Fibroblast of skin of right biceps (primary cell): ENCODE measurements at regions not wholly inside any gene's neighbourhood (a gene's known extent, or its start where the extent isn't known, plus 50 kb on each side); places are given as distances from the start of the nearest gene placed in this dataset.

Experiments
- DNase-seq: peaks from one replicate; pipeline ENCODE4 v3.0.0-alpha.2; 2013

DNA sequence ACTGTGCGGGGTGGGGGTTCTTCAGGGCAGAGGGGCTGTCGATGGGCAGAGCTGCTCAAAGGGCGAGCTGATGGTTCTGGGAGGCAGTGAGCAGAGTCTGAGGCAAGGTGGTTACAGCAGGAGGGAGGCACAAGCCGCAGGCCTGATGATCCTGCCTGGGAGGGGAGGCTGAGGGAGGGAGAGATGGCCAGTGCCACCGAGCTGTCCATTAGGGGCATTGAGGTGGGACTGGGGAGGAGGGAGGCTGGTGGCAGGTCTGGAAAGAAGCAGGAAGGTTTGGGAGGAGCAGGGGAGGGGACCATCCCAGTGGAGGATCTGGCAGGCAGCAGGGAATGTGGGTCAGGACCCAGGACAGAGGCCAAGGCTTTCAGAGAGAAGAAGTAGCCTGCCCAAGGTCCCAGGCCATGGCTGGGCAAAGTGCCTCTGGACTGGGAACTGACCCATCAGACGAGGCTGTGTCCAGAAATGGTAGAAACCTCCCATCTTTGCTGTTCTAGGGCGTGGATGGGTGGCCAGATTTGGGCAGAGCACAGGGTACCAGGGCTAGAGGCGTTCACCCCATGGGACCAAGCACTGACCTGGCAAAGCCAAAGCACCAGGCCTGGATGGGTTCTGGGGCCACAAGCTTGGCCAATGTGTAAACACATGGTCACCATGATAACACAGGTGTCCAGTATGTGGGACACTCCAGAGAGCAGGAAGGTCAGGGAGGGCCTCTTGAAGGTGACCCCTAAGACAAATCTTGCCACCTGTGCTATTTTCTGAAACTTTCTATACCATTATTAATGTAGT is 55.5 kb downstream of the INHBB start:
- DNase-seq = no peak

- no peak for DNase-seq
Observed at GRCh38 chr2:120402067-120402433, 56.1 kb downstream of the INHBB start.

DNA sequence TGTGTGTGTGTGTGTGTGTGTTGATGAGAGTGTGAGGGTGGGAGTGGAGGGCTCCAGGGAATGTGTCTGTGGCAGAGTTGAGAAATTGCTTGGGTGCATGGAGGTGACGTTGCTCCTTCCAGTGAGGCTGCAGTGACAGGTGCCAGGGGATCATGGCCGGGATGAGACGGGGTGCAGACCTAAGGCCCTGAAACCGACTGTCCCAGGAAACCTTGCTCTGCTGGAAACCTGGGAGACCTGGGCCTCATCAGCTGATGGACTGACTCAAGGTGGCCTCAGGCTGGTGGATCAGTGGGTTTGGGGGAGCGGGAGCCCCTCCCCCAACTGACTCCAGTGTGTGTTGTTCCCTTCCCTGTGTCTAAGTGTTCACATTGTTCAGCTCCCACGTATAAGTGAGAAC is 56.6 kb downstream of the INHBB start:
- no peak for DNase-seq

DNA sequence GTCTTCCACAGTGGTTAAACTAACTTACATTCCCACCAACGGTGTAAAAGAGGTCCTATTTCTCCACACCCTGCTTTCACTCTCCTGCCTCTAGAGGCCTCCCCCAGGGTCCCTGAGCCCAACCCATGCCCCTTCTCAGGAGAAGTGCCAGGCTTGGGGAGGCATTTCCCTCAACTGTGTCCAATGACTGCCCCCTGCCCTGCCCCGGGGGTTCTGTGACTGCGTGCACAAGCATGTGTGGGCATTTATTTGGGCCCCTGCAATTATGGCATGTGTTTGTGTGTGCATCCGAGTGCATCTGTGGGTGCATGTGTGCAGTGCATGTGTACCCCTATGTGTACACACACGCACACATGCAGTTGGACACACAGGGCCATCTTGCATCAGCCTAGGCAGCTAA is 57.3 kb downstream of the INHBB start:
- DNase-seq = no peak

- peak; percentile 19 for DNase-seq
Observed at GRCh38 chr2:120403676-120404075, 57.7 kb downstream of the INHBB start.

DNA sequence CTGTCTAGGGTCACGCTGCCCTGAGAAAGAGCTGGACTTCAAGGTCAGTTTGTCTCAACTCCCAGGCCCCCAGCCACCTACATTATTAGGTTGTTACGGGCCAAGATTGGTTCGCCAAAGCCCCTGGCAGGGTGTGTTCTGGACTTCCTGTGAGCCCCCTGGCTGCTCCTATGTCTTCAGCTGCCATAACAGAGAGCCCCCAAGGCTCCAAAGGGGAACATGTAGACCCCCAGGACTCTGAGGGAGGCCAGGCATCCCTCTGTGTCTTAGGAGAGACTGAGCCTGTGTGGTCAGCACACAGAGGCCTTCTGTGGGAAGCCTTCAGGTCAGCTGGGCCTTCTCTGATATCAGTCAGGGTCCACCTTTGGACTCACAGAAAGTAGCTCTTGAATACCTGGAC is 58.3 kb downstream of the INHBB start:
- no peak for DNase-seq

- DNase-seq = no peak
Observed at GRCh38 chr2:120404941-120405758, 59.2 kb downstream of the INHBB start.

- DNase-seq = no peak
Observed at GRCh38 chr2:120405759-120406099, 59.8 kb downstream of the INHBB start.

GRCh38 chr2:120406566-120406965 is 60.6 kb downstream of the INHBB start:
- no peak for DNase-seq

- DNase-seq = no peak
Observed at GRCh38 chr2:120410487-120410886, 64.6 kb downstream of the INHBB start.

DNA sequence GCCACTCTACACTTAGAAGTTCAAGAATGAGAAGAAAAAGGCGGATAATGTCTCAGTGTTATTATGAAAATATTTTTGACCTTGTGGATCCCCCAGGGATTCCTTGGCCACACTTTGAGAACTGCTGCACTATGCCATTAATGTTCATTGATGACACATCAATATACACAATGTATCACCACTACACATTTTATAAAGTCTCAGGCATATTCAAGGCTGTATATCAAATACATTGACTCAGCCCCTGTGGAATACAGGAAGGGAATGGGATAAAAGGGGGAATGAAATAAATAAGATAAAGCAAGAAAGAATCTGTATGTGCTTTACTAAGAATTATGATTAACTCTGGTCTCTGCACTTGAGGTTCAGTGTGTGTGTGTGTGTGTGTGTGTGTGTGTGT is 69.1 kb downstream of the INHBB start:
- no peak for DNase-seq

- DNase-seq = no peak
Observed at GRCh38 chr2:120415728-120416509, 70.0 kb downstream of the INHBB start.

GRCh38 chr2:120418174-120418787 is 72.3 kb downstream of the INHBB start:
- no peak for DNase-seq

DNA sequence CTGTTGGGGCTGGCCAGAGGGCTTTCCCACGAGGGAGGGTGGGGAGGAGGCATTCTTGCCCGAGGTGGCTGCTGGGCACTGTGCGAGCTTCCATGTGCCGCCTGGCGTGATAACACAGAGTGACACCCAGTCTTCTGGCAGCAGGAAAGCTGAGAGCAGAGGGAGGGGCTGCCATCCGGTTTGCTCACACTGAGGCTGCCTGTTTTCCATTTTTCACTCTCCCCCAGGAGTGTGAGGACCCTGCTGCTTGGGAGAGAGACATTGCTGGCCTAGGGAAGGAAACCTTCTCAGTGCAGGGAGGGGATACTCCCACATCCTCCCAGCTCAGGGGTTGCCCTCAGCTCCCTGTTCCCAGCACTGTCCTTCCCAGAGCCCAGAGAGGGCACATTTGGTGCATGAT is 73.1 kb downstream of the INHBB start:
- no peak for DNase-seq

DNA sequence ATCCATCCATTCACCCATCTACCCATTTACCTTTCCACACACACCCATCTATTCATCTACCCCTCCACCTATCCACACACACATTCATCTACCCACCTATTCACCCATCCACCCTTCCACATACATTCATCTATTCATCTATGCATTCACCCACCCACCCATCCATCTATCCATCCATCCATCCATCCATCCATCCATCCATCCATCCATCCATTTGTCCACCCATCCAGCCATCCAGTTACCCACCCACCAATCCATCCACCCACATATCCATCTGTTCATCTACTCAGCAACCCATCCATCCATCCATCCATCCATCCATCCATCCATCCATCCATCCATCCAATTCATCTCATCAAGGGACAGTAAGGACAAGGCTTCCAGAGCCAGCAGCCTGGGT is 74.0 kb downstream of the INHBB start:
- no peak for DNase-seq

- DNase-seq = no peak
Observed at GRCh38 chr2:120421126-120421829, 75.3 kb downstream of the INHBB start.

DNA sequence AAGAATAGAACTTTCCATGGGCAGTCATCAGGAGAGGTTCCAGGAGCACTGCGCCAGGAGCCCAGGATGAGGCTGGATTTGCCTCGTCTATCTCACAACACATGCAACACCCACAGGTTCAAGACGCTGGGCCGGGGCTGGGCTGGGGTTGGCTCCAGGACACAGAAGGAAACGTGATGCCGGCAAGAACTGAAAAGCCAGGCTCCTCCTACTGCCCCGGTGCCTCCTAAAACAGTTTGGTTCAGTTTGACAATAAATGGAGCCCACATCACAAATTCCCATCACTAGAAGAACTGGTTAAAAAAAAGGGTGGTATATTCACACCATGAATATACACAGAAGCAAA is 75.9 kb downstream of the INHBB start:
- DNase-seq = no peak

DNA sequence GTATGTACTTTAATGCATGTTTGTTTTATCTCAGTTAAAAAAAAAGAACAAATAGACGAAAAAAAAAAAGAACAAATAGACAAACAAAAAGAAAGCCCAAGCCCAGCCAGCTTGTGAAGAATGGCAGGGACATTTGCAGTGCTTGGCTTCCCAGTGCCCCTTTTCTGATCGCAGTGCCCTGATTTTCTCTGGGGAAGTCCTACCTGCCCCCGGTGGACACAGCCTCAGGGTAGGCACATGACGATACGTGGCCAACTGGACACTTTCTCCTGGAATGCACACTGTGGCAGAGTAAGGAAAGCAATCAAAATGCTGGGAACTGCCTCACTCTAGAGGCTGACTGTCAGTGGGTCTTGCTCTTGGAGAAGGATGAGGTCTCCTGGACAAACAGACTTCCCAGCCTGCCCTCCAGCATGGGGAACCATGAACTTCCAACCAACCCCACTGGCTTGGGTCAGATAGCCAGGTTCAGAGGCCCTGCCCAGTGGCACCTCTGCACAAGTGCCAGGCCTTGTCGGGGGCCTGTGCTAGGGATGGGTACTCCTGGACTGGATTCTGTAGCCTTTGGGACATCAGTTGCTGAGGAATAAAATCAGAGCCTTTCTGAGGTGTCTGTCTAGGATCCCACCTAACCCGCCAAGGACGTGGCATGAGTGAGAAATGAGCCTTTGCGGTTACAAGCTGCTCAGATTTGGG is 76.7 kb downstream of the INHBB start:
- DNase-seq = no peak

DNA sequence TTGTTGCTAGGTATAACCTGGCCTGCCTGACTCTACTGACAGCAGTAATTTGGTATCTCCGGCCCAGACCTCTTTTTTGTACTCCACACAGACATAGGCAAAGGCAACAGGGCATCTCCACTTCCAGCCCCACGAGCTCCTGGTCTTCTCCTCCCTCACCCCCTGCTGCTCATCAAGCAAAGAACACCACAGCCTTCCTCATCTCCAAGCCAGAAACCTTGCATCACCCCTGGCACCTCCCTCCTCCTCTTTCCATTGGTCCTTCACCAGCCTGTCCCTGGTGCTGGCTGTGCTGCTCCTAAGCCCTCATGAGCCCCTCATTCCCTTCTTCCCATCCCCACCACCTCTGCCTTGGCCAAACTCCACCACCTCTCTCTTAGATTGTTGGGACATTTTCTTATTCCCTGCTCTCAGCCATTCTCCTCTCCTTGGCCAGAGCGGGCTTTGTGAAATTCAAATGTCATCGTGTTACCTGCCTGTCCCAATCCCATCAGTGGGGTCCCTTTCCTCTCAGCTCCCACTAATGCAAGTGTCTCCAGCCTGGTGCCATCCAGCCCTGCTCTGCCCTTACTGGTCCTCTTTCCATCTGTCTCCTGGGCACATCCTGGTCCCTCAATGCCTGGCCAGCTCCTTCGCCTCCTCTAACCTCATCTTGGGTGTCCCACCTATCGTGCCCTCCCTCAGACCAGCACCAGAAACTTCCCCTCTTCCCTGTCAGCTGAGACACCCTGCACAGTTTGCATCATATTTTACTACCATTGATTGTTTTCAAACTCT is 77.4 kb downstream of the INHBB start:
- DNase-seq = no peak

DNA sequence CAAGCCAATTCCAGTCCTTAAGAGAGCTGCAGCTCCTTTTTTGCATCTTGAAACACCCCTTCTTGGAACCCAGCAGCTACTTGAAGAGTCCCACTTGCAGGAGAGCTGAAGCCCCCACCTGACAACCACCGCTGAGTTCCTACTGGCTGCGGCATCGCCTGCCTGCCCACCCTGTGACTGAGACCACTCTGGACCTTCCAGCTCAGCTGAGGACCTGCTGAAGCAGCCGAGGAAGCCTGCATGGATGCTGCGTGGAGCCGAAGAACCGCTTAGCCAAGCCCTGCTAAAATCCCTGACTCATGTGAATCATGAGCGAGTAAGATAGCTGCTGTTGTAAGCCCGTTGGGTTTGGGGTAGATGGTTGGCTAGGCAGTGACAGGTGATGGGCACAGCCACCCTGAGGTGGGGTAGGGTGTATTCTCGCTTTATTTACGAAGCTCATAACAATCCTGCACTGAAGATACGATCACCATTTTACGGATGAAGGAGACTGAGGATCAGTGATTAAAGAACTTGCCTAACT is 78.4 kb downstream of the INHBB start:
- DNase-seq = no peak

- DNase-seq = no peak
Observed at GRCh38 chr2:120425014-120425413, 79.1 kb downstream of the INHBB start.
